ENCODE measurements at regions not wholly inside any gene's neighbourhood (a gene's known extent, or its start where the extent isn't known, plus 50 kb on each side); places are given as distances from the start of the nearest gene placed in this dataset.

DNA sequence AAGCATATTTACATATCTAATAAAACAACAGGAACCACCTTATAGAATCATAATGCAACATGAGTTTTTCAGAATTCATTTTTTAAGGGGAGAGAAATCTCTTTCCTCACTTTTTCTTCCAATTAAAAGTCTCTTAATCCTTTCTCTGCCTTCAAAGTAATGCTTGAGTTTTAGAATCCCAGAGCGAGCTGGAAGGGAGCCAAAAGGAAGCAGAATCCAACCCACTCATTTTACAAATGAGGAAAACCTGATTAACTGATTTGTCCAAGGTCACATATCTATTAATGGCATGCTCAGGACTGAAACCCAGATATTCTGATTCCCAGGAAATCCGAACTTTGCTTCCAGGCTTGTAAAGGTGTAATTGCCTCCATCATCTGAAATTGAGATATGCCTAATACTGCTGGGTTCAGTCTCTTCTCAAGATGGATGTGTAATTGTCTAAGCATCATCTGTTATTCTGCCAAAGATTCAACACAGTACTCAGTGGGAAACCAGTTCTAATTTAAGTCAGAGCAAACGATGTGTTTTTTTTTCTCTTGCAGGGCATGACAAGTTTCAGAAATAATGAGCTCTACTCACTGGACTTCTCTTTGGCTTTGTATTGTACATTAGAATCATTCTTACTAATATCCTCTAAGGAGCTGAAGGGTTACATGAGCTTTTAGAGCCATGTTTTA is 481.4 kb upstream of the CFAP20DC start:
- TF ChIP-seq, protein P1, sequence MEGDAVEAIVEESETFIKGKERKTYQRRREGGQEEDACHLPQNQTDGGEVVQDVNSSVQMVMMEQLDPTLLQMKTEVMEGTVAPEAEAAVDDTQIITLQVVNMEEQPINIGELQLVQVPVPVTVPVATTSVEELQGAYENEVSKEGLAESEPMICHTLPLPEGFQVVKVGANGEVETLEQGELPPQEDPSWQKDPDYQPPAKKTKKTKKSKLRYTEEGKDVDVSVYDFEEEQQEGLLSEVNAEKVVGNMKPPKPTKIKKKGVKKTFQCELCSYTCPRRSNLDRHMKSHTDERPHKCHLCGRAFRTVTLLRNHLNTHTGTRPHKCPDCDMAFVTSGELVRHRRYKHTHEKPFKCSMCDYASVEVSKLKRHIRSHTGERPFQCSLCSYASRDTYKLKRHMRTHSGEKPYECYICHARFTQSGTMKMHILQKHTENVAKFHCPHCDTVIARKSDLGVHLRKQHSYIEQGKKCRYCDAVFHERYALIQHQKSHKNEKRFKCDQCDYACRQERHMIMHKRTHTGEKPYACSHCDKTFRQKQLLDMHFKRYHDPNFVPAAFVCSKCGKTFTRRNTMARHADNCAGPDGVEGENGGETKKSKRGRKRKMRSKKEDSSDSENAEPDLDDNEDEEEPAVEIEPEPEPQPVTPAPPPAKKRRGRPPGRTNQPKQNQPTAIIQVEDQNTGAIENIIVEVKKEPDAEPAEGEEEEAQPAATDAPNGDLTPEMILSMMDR (IDR thresholded peaks at IDR 0.05; ENCODE audit: poor library complexity): no peak
- no peak for TF ChIP-seq EZH2phosphoT487 (IDR thresholded peaks at IDR 0.05; ENCODE audit: low read depth, severe bottlenecking, unreplicated experiment)

Measured in hepatocyte (in vitro differentiated cells).